Frontal cortex (tissue), 3 donors: ENCODE measurements at regions not wholly inside any gene's neighbourhood (a gene's known extent, or its start where the extent isn't known, plus 50 kb on each side); places are given as distances from the start of the nearest gene placed in this dataset.

Experiments
- DNase-seq, 2 donors: peaks; one replicate each; pipeline ENCODE4 v3.0.0; 2012; ENCODE audit warnings: low spot score in 2 of 2
- FAIRE-seq: peaks from 2 replicates; lab custom pipeline; 2012; peaks lifted over from hg19 to GRCh38; lab: Jason Lieb, UNC
- donor health status: control.
- donor health status: control.
- donor health status: control.

- DNase-seq (no peak), FAIRE-seq (no peak)
These were observed 206.9 kb upstream of the MVB12B start for GRCh38 chr9:126119731-126120130.

- DNase-seq (no peak), FAIRE-seq (no peak)
These were observed 203.6 kb upstream of the MVB12B start for GRCh38 chr9:126122901-126123616.

- DNase-seq (no peak), FAIRE-seq (no peak)
These were observed 202.7 kb upstream of the MVB12B start for GRCh38 chr9:126123927-126124326.

GRCh38 chr9:126125177-126125576 is 201.5 kb upstream of the MVB12B start:
- DNase-seq = no peak
- FAIRE-seq = no peak

GRCh38 chr9:126125577-126125976 is 201.1 kb upstream of the MVB12B start:
- FAIRE-seq (no peak), DNase-seq (no peak)

DNA sequence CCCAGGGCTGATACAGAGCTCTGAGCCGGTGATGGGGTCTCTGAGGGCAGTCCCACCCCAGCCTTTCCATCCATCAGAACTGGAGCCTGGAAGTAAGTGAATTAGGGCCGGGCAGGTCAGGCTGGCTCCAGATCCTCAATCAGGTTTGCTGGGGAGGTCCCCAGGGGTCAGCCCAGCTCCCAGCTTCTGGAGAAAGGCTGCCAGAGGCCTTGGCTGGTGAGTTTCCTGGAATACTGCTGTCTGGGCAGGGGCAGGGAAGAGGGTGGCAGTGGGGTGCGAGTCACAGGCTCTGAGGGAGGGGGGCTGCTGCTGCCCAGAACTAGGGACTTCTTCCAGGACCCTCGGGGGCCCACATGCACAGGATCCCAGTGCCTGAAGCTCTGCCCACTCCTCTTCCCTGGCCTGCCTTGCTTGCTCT is 200.6 kb upstream of the MVB12B start:
- DNase-seq (no peak), FAIRE-seq (no peak)

DNA sequence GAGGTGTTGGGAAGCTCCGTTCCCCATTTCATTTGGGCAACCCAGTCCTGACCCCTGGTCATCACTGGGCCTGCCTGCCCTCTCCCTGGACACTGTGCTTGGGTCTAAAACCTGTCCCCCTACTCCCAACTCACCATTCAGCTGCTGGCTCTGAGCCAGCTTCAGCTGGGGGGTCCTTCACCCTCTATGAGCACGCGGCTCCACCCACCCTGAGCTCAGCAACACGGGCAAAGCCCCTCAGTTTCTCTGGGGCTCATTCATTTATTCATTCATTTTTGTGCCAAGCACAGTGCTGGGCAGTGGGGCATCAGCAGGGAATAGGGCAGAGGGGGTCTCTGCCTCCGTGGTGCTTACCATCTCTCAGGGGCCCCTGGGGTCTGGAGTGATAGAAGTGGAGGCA is 199.8 kb upstream of the MVB12B start:
- FAIRE-seq = no peak
- no peak for DNase-seq

GRCh38 chr9:126127591-126127990 is 199.0 kb upstream of the MVB12B start:
- no peak for DNase-seq
- no peak for FAIRE-seq

DNA sequence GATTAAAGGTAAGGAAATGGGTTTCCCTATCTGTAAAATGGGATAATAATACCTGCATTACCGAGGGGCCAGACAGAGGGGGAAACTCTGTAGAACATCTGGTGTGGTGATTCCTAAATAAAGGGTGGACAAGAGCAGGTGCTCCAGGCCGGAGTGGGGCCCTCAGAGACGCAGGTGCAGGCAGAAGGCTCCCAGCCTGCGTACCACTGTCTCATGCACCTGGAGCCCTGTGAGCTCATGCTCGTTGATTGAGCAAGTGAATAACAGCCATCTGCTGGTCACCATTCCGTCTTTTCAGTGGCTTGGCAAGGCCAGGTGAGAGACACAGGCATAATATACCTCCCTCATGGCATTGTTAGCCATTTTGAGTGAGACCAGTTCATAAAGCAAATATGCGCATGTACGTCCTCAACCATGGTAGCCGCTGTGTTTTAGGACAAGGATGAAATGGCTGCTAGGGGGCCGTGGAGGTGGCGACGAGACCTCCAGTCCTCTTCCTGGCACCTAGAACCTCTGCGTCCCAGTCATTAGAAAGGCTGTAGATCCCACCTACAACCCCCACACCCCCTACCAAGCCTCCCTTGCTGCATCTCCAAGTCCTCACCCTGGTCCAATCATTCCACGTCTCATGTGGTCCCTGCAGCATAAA is 198.0 kb upstream of the MVB12B start:
- DNase-seq (no peak), FAIRE-seq (no peak)

- no peak for FAIRE-seq
- DNase-seq = no peak
These were observed 195.3 kb upstream of the MVB12B start for GRCh38 chr9:126131066-126132010.

DNA sequence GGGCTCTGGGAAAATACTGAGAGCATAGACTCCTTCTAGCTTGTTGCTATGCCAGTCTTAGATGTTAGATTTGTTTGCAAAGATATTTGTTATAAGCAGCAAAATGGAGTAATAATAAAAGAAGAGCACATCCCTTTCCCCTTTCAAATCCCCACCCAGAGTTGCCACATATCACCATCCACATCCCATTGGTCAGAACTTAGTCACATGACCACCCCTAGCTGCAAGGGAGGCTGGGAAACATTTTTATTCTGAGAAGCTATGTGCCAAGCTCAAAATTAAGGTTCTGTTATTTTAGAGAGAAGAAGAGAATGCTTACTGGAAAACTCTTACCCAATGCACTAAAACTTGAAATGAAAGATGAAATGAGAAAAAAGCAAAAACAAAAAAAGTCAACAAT is 193.9 kb upstream of the MVB12B start:
- FAIRE-seq (no peak), DNase-seq (no peak)

- FAIRE-seq = no peak
- no peak for DNase-seq
These were observed 182.4 kb upstream of the MVB12B start for GRCh38 chr9:126144196-126144595.

GRCh38 chr9:126144603-126145456 is 181.8 kb upstream of the MVB12B start:
- DNase-seq = no peak
- FAIRE-seq = no peak

DNA sequence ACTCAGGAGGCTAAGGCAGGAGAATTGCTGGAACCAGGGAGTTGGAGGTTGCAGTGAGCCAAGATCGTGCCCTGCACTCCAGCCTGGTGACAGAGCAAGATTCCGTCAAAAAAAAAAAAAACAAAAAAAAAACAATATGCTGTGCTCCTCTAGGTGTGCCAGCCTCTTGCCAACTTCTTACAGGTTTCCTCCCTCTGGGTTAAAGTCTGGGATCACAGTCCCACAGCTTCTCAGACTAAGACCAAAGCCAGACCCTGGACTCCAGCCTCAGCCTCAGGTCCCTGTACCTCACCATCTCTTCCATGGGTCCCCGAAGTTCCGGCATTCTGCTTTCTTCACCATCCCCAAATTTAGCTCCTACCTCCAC is 180.8 kb upstream of the MVB12B start:
- FAIRE-seq (no peak), DNase-seq (no peak)

GRCh38 chr9:126146254-126147145 is 180.1 kb upstream of the MVB12B start:
- DNase-seq (no peak), FAIRE-seq (no peak)

GRCh38 chr9:126147186-126147935 is 179.3 kb upstream of the MVB12B start:
- no peak for FAIRE-seq
- no peak for DNase-seq

GRCh38 chr9:126147936-126148870 is 178.4 kb upstream of the MVB12B start:
- FAIRE-seq (no peak), DNase-seq (no peak)
